ENCODE measurements at regions not wholly inside any gene's neighbourhood (a gene's known extent, or its start where the extent isn't known, plus 50 kb on each side); places are given as distances from the start of the nearest gene placed in this dataset.

GRCh38 chr3:152591515-152591914 lies 243.4 kb upstream of the P2RY1 start:
- TF ChIP-seq ZNF565 (CRISPR knock-in tag; conservative IDR thresholded peaks at IDR 0.05; ENCODE audit: low read depth): no peak
- TF ChIP-seq, protein P1, sequence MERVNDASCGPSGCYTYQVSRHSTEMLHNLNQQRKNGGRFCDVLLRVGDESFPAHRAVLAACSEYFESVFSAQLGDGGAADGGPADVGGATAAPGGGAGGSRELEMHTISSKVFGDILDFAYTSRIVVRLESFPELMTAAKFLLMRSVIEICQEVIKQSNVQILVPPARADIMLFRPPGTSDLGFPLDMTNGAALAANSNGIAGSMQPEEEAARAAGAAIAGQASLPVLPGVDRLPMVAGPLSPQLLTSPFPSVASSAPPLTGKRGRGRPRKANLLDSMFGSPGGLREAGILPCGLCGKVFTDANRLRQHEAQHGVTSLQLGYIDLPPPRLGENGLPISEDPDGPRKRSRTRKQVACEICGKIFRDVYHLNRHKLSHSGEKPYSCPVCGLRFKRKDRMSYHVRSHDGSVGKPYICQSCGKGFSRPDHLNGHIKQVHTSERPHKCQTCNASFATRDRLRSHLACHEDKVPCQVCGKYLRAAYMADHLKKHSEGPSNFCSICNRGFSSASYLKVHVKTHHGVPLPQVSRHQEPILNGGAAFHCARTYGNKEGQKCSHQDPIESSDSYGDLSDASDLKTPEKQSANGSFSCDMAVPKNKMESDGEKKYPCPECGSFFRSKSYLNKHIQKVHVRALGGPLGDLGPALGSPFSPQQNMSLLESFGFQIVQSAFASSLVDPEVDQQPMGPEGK (CRISPR knock-in tag; IDR thresholded peaks at IDR 0.05; ENCODE audit: borderline replicate concordance): no peak
- TF ChIP-seq CREB5 (CRISPR knock-in tag; IDR thresholded peaks at IDR 0.05; ENCODE audit: low read depth): no peak
- TF ChIP-seq CSRNP3 (CRISPR knock-in tag; IDR thresholded peaks at IDR 0.05): no peak
- no peak for TF ChIP-seq ISL1 (CRISPR knock-in tag; IDR thresholded peaks at IDR 0.05)
- TF ChIP-seq RARB (CRISPR knock-in tag; IDR thresholded peaks at IDR 0.05): no peak

Measured in SK-N-SH treated with all-trans-retinoic acid at 6 μM for 48 hours (cell line).